ENCODE measurements at regions not wholly inside any gene's neighbourhood (a gene's known extent, or its start where the extent isn't known, plus 50 kb on each side); places are given as distances from the start of the nearest gene placed in this dataset.
A peak's percentile ranks its signal among the peaks of the same experiment; 100 is the strongest.

DNA sequence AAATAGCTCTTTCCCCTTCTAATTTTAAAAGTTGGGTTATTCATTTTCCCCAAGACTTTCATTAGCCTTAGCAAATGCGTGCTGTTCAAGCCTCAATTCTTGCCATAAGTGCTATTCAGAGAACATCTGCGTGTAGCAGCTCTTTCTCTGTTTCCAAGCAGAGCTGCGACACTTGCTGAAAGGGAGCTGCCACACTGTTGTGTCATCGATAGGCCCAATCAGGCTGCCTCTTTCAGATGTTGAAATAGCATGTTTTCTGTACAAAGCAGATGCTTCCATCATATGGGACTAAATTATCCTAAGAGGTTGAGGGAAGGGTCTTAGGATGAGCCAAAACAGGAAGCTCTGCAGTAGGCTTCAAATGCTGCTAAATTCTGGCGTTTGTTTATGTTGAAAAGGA, 220.9 kb upstream of the CDC14C start:
- DNase-seq (ENCODE audit: low spot score) = no peak

DNA sequence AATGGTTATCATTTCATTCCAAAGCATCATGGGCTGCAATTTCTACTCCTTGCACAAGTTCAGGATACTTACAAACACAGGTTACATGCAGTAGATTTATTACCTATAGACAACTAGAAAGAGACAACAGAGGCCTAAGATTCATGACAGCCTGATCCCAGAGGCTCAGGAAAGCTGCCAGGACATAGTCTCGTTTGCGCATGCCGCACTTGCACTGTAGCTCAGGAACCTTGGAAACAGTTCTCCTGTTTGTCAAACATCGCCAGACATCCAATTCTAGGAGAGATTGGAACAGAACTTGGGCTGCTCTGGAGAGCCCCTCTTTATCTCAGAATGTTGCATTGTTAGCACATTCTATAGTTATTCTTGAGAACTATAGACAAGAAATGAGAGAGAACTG, 216.2 kb upstream of the CDC14C start:
- DNase-seq (ENCODE audit: low spot score) = no peak

DNA sequence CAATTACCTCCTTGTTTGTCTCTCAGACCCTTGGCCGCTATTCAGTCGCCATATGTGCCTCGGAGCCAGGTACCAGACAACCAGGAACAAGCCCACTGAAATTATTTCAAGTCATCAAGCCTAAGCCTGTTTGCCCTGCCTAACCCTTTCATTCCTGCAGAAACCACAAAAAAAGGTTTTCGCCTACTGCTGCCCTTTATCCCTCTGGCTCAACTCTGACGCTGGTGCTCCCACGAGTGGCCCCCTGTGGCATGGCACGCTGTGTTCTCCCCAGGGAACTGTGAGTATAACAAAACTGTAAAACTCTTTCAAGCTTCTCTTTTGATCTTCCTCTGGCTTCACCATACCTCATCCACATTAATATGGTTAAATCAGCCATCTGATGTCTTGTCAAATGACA, 215.7 kb upstream of the CDC14C start:
- DNase-seq (ENCODE audit: low spot score) = no peak

DNA sequence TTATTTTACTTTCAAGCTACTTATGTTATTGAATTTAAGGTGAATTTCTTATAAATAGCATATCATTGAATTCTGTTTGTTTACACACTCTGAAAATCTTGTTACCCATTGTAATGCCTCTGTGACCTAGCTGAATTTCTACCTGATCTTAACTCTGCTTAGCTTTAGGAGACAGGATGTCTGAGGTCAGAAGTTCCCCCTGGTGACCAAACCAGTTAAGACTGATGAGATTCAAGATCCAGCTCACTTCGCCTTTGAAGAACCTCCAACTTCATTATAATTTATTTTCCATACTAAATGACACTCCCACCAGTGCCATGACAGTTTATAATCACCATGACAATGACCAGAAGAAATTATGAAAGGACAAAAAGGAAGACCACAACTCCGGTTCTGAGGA, 213.4 kb upstream of the CDC14C start:
- no peak for DNase-seq (ENCODE audit: low spot score)

DNA sequence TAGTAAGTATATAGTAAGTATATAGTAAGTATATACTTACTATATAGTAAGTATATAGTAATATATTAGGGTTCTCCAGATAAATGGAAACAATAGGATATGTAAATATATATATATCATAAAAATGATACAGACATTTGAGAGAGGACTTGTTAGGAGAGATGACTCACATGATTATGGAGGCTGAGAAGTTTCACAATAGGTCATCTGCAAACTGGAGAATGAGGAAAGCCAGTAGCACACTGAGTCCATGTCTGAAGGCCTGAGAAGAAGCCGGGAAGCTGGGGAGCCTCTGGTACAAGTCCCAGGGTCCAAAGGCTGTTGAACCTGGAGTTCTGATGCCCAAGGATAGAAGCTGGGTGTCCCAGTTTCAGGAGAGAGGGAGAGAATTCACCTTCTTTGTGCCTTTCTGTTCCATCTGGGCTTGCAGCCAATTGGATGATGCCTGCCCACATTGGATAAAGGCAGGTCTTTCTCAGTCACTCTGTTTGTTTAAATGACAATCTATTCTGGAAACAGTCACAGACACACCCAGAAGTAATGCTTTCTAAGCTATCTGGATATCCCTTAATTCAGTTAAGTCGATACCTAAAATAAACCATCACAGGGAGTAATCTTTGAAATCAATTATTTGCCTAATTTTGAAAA, 205.5 kb upstream of the CDC14C start:
- DNase-seq (ENCODE audit: low spot score) = no peak

DNA sequence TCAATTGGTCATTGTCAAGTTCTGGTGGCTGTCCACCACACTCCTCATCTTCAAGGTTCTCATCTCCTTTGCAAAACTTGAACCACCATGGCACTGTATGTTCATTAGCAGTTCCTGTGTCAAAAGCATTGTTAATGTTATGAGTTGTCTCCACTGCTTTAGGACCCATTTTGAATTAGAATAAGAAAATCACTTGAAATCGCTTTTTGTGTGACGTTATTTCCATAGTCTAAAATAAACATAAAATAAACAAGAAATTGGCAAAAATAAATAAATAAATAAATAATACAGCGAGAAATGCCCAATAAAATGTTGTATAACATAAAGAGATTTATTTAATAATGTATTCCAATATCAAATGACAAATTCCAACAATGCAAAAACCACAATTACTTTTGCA, 195.5 kb upstream of the CDC14C start:
- no peak for DNase-seq (ENCODE audit: low spot score)

DNA sequence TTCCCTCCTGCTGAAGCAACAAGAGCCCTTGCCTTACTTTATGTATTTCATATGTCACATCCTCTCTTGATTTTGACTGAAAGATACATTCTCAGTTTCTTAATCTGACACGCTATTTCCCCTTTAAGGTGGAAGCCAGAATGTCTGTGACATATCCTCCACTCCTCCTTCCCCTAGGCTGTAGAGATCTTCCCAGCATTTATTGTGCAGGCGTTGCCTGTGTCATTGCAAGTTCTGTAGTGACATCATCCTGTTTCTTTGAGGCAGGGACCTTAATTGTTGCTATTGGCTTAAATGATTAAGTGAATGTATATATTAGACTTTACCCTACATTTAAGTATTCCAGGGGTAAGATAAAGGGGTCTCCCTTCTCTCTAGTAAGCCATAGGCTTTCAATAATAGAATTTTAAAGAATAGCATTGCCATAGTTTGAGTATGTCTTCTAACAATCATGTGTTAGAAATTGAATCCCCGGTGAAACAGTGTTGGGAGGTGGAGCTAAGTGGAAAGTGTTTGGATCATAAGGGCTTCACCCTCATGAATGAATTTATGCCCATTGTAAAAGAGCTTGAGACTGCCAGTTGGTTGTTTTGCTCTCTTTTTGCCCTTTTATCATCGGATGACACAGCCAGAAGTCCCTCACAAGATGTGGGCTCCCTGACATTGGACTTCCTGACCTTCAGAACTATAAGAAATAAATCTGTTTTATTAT, 189.5 kb upstream of the CDC14C start:
- no peak for DNase-seq (ENCODE audit: low spot score)

DNA sequence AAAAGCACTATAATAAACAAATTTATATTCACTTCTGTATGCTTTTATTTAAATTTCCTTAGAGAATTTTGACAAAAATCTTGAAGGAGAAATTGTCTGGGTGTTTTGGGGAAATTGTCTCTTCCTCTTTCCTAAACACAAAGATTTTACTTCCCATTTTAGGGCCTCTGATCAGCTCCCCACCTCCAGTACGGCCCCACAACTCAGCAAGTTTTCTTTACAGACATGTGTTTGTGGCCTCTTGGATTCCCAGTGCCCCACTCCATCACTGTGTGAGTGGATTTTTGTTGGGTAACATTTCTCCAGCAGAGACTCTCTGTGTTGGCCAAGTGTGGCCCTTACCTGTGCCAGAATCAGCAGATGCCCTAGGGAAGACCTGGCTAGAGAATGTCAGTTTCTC, 182.8 kb upstream of the CDC14C start:
- DNase-seq (ENCODE audit: low spot score) = no peak

DNA sequence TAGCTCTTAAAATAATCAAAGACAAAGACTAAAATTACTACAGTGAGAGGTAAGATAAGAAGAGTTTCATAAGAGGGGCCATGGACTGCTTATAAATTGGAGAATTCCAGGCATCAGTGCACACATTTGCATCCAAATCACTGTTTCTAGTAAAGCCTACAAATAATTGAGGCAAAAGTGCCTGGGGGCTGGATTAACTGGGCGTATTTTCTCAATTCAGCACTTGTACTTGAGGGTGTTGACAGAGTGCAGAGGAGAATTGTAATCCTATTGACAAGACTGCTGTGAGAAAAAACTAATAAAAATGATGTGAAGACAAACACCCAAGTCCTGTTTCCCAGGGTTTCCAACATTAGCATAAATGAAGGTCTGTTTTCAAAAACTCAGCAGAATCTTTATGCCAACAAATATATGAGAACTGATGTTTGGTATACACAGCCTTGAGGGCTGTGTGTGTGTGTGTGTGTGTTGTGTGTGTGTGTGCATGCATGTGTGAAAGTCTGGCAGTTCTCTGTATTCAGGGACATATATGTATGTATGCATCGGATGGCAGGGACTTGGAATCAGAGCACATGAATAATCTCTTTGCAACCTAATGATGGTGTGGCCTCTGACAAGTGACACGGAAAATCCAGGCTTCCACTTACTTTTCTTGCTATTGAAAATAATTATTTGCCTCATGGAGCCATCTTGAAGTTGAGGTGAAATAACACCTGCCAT, 182.1 kb upstream of the CDC14C start:
- DNase-seq (ENCODE audit: low spot score) = no peak

DNA sequence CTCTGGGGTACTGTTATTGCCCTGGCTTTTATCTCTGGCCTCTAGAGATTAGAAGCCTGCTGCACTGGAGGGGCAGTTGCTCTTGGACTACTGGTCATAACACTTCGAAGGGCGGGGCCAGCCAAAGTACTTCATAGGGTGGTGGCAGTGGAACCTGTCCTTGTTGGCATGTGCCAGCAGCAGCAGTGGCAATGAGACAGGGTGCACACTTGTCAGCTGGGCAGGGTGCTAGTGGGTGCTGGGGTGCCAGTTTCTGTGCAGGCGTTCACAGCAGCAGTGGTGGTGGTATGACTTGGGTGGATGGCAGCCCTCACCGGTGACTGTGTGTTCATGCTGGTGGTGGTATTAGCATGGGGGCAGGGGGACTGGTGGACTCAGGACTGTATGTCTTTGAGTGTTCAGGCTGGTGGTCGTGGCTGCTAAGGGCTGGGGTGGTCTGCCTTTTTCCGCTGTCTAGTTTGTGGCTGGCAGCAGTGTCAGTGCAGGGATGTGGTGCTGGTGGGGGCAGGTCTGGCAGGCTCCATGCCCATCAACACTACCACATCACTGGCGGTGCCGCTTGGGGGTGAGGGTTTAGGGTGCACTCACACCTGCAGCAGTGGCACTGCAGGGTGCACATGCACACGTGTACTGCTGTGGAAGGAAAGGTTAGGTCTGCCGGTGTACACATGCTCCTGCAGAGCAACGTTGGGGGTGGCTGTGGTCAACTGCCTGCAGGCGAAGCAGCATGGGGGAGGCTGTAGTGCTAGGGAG, 176.1 kb upstream of the CDC14C start:
- no peak for DNase-seq (ENCODE audit: low spot score)

DNA sequence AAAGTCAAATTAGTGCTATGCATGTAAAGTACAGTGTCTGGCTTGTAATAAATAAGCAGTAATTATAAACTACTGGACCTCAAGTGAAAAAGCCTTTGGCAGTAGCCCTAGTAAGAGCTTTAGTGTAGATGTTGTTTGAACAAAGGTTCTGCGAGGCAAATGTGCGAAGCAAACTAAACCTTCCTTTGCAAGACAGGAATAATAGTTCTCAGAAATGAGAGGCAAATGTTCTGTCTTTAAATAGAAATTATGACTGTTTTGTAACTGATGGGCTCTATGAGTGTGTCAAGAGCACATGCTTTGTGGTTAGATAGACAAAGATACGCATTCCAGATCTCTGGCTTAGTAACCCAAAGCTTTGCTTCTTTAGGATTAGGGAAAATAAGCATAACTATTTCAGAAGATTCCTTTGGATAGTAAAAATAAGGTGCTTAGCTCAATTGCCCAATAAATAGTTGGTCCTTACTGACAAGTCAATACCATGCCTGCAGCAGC, 169.2 kb upstream of the CDC14C start:
- DNase-seq (ENCODE audit: low spot score) = no peak

DNA sequence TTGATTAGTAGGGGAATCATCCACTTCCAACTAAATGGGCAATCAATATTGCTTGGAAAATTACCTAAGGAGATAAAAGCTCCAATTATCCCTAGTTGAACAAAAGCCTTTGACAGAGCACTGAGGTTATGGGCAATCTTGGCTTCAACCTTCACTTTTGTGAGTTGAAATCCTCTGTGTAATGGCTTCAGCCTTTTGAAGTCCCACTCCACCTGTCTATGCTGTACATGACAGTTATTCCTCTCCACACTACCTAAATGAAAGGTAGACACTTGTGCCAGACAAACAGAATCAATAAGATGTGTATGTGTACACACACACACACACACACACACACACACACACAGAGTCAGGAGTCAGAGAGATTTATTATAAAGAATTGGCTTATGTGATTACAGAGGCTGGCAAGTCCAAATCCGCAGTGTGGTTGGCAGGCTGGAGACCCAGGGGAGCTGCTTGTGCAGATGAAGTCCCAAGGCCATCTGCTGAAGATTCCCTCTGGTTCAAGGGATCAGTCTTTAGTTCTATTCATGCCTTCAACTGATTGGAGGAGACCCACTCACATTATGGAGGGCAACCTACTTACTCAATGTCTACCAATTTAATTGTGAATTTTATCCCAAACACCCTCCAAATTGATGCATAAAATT, 164.8 kb upstream of the CDC14C start:
- no peak for DNase-seq (ENCODE audit: low spot score)

DNA sequence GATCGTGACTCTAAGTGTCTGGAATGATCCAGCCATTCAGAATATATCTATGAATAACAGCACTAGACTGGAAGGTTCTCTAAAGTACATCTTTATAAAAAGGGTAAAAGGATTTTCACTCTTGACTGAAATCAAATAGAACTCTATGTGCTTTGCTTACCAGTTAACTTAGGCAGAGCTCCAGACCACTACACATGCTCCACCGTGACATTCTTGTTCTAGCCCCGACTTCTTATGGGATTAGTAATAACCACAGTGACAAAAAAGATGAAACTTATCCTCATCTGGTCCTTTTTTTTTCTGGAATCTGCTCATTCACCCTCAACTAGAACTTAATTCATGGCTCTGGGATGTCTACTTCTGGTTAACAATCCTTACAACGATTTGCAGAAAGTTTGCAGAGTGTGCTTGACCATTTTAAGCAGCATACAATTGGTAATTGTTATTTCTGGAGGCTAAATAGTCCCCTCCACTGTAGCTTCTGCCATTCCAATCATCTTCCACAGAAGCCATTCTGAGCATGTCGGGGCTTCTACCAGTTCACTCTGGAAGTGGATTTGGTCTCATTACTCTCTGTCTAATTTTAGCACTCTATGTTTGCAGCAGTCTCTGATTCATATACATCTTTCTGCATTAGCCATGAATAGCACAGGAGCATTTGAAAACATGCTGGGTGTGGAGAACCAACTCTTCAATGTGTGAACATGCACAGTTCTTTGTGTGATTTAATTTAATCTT, 163.7 kb upstream of the CDC14C start:
- DNase-seq (ENCODE audit: low spot score) = peak; percentile 6

DNA sequence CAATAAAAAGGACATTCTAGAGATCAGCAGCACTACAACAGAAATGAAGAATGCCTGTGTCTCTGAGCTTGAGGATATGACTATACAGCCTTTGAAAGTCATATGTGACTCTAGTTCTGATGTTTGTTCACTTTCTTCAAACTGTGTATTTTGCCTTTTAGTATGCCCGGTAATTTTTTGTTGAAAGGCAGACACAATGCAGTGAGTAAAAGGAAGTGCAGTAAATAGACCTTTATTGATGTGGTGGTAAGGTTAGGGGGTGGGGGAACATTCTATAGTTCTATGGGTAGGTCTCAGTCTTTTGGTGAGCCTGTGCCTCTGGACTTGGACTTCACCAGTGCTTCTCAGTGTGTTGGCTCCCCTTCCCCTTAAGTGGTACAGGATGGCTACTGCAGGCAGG, 143.5 kb upstream of the CDC14C start:
- DNase-seq (ENCODE audit: low spot score) = no peak

DNA sequence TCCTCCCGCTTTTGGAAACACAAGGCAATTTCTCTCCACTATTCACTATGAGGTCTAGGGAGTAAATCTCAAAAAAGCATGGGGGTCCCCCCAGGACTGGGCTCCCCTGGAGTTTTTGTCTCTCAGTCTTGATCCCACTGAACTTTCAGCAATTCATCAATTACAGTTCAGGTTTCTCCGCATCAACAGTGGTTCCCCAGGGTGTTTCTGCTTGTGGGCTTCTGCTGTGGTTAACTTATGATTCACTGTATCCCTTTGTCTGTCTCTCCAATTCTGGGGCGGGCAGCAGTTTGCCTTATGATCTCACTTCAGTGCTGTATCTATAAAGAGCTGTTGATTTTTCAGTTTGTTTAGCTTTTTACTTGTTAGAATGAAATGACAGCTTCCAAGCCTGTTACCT, 142.6 kb upstream of the CDC14C start:
- peak; percentile 4 for DNase-seq (ENCODE audit: low spot score)

DNA sequence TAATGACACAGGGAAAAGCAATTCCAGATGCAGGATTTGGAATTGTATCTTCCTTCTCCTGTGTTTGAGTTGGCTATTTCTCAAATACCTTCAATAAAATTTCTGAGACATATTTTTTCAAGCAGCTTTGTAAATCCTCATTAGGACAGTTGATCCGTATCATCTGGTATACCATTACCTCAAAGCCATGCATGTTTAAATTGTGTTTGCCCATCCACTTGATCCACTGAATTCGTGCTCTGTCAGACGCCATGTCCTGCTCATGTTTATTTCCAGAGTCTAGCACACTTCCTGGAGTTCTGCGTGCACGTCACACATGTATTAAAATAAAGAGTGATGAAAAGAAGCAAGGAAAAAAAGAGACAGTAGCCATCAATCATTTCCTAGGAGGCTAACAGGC, 141.8 kb upstream of the CDC14C start:
- DNase-seq (ENCODE audit: low spot score) = no peak

DNA sequence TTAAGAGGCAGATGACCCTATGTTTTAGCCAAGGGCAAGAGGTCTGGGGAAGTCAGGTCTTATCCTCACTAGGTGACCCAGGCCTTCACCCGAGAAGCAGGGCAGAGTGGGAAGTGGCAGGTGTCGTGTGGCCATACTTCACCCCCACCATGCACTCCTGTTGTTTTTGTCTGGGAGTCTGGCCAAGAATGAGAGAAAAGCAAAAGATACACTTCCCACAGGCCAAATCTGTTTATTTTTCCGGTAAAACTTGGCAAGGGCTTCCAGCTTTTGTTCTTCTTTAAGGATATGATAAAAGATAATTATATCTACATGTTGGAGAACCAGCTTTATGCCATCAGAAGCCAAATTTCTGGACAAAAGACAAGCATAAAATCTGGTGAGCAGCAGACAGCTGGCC, 137.4 kb upstream of the CDC14C start:
- no peak for DNase-seq (ENCODE audit: low spot score)

DNA sequence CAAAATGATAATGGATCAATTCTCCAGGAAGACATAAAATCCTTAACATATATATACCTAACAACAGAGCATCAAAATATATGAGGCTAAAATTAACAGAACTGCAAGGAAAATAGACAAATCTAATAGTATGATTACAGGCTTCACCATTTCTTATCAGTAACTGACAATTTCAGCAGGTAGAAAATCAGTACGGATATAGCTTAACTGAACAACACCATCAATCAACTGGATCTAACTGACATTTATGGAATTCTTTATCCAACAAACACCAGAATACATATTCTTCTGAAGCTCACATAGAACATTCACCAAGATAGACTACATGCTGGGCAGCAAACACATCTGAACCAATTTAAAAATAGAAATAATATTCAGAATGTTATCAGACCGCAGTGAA, 121.1 kb upstream of the CDC14C start:
- DNase-seq (ENCODE audit: low spot score) = no peak

DNA sequence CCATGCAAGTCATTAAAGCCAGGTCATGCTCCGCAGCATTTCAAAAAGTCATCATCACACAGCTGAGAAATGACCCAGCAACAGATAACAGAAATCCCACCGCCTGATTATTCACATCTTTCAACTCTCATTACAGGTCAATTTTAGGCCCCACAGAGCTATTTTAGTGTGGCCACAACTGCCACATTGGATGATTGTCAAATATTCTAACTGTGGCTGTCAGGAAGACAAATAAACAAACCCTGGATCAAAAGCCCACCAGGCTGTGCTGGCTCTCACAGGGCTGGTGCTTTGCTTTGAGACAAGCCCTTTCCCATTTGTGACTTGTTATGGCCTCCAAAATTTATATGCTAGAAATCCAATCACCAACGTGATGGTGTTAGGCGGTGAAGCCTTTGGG, 117.6 kb upstream of the CDC14C start:
- no peak for DNase-seq (ENCODE audit: low spot score)

DNA sequence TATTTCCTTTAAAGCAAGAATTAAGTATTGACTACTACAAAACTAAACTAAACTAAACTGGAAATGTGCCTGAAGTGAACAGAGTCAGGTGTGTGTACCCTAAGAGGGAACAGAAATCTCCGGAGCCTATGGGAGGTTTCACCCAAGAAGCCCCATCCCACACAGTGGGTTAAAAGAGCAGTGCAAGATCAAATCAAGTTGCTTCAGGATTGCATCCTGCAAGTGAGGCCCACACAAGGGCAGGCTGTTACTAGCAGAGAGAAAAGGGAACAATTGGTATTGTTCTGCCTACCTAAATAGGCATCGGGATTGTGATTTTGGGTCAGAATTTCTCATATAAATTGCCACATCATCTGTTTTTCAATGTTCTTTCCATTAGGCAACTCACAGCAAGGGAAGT, 113.3 kb upstream of the CDC14C start:
- no peak for DNase-seq (ENCODE audit: low spot score)

DNA sequence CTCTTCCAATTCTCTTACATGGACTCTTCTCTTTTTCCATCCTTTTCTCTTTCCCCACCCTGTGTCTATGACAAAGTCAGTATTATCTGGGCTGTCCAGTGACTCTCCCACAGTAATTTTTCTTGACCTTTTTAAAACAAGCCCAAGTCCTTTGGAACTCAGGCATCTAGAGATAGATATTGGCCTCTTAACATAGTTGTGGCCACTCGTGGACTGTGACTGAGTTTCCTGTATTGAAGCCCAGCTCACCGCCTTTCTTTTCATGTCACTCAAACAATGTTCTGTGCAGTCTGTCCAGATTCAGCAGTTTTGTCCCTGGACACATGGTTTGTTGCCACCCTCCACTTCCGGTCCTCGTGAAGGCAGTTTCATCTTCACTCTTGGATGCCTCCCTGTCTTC, 110.9 kb upstream of the CDC14C start:
- DNase-seq (ENCODE audit: low spot score) = no peak

Measured in GM03348 (cell line).